HEK293 (cell line): ENCODE measurements at regions not wholly inside any gene's neighbourhood (a gene's known extent, or its start where the extent isn't known, plus 50 kb on each side); places are given as distances from the start of the nearest gene placed in this dataset.

Experiments used
- CTCF ChIP-seq: fragments of 450-650 bp; formaldehyde crosslinking; IDR thresholded peaks from 2 replicates; pipeline ENCODE4 v1.5.1; 2016; ENCODE audit warnings: missing biosample characterization, missing genetic modification characterization
- KLF10 ChIP-seq: fragments of 450-650 bp; IDR thresholded peaks from 2 replicates; pipeline ENCODE4 v1.5.1; 2018; ENCODE audit warnings: missing biosample characterization, mild to moderate bottlenecking, missing genetic modification characterization
- OSR2 ChIP-seq: fragments of 450-650 bp; formaldehyde crosslinking; IDR thresholded peaks from 2 replicates; pipeline ENCODE4 v1.5.1; 2016; ENCODE audit warnings: missing biosample characterization, missing genetic modification characterization
- REPIN1 ChIP-seq: fragments of 450-650 bp; formaldehyde crosslinking; IDR thresholded peaks from 2 replicates; pipeline ENCODE4 v1.5.1; 2017; ENCODE audit warnings: missing biosample characterization, missing genetic modification characterization, low read depth
- YY1 ChIP-seq: fragments of 450-650 bp; formaldehyde crosslinking; IDR thresholded peaks from 2 replicates; pipeline ENCODE4 v1.5.1; 2018; ENCODE audit warnings: missing biosample characterization, missing genetic modification characterization
- ZBTB1 ChIP-seq: fragments of 450-650 bp; formaldehyde crosslinking; IDR thresholded peaks from 2 replicates; pipeline ENCODE4 v1.5.1; 2016; ENCODE audit warnings: missing biosample characterization, missing genetic modification characterization
- ZBTB17 ChIP-seq: fragments of 450-650 bp; formaldehyde crosslinking; IDR thresholded peaks from 2 replicates; pipeline ENCODE4 v1.5.1; 2016; ENCODE audit warnings: missing biosample characterization, missing genetic modification characterization
- ZBTB26 ChIP-seq: fragments of 450-650 bp; formaldehyde crosslinking; optimal IDR thresholded peaks from 2 replicates; pipeline ENCODE3; 2016; ENCODE audit warnings: missing biosample characterization, mild to moderate bottlenecking, missing genetic modification characterization
- ZBTB8A ChIP-seq: fragments of 450-650 bp; formaldehyde crosslinking; IDR thresholded peaks from 2 replicates; pipeline ENCODE4 v1.5.1; 2016; ENCODE audit warnings: missing biosample characterization, missing genetic modification characterization
- ZNF274 ChIP-seq, 2 experiments: fragments of 200-500 bp in 1 of 2; fragments of 450-650 bp in 1 of 2; sonication (Bioruptor generic) in 1 of 2; formaldehyde crosslinking in 1 of 2; IDR thresholded peaks; 2 replicates each; pipeline versions ENCODE4 v1.5.1 to v1.6.1; 2014 to 2016; ENCODE audit warnings: borderline replicate concordance in 1 of 2, inconsistent platforms in 1 of 2, low read length in 1 of 2, missing biosample characterization in 1 of 2, missing genetic modification characterization in 1 of 2
- ZNF302 ChIP-seq: fragments of 450-650 bp; formaldehyde crosslinking; IDR thresholded peaks from 2 replicates; pipeline ENCODE4 v1.5.1; 2016; ENCODE audit warnings: missing biosample characterization, missing genetic modification characterization, low read depth
- ZNF394 ChIP-seq: fragments of 450-650 bp; formaldehyde crosslinking; IDR thresholded peaks from 2 replicates; pipeline ENCODE4 v1.5.1; 2016; ENCODE audit warnings: missing biosample characterization, missing genetic modification characterization, mild to moderate bottlenecking, moderate library complexity, borderline replicate concordance
- ZNF843 ChIP-seq: fragments of 450-650 bp; formaldehyde crosslinking; IDR thresholded peaks from 2 replicates; pipeline ENCODE4 v1.5.1; 2016; ENCODE audit warnings: missing biosample characterization, missing genetic modification characterization

GRCh38 chr16:64167936-64168335 is 953.9 kb downstream of the CDH11 start:
- TF ChIP-seq ZNF394 (tag by site-specific recombination) (no peak), CTCF (tag by site-specific recombination) (no peak), KLF10 (tag by site-specific recombination) (no peak), ZBTB26 (tag by site-specific recombination) (no peak), REPIN1 (tag by site-specific recombination) (no peak), ZBTB8A (tag by site-specific recombination) (no peak), ZNF302 (tag by site-specific recombination) (no peak), YY1 (tag by site-specific recombination) (no peak), OSR2 (tag by site-specific recombination) (no peak), ZNF843 (no peak), ZBTB1 (no peak), ZNF274 (IDR thresholded peaks at IDR 0.05; ENCODE audit: low read length) (no peak), ZNF274 (tag by site-specific recombination; IDR thresholded peaks at IDR 0.05; ENCODE audit: borderline replicate concordance) (no peak), ZBTB17 (no peak)
